Ishikawa (cell line): ENCODE measurements at regions not wholly inside any gene's neighbourhood (a gene's known extent, or its start where the extent isn't known, plus 50 kb on each side); places are given as distances from the start of the nearest gene placed in this dataset.

Source experiments
- FOXM1 ChIP-seq: IDR thresholded peaks from 2 replicates; pipeline ENCODE4 v1.6.1; 2012; ENCODE audit warnings: low read depth, borderline replicate concordance
- NFIC ChIP-seq: IDR thresholded peaks from 2 replicates; pipeline ENCODE4 v1.6.1; 2012
- RAD21 ChIP-seq: IDR thresholded peaks from 2 replicates; pipeline ENCODE4 v1.6.1; 2012; ENCODE audit warnings: low read depth
- TAF1 ChIP-seq: IDR thresholded peaks from 2 replicates; pipeline ENCODE4 v1.6.1; 2012; ENCODE audit warnings: low read depth, mild to moderate bottlenecking
- TEAD4 ChIP-seq: IDR thresholded peaks from 2 replicates; pipeline ENCODE4 v1.6.1; 2012
- YY1 ChIP-seq: IDR thresholded peaks from 2 replicates; pipeline ENCODE4 v1.6.1; 2012; ENCODE audit warnings: low read depth
- ZBTB7A ChIP-seq: IDR thresholded peaks from 2 replicates; pipeline ENCODE4 v1.6.1; 2012; ENCODE audit warnings: low read depth
- TF ChIP-seq, protein P1 (sequence below): IDR thresholded peaks from 2 replicates; pipeline ENCODE4 v1.6.1; 2012; ENCODE audit warnings: low read depth, mild to moderate bottlenecking

- TF ChIP-seq NFIC (no peak), YY1 (no peak), TEAD4 (no peak), TAF1 (no peak), RAD21 (no peak), FOXM1 (no peak), ZBTB7A (no peak)
- TF ChIP-seq, protein P1, sequence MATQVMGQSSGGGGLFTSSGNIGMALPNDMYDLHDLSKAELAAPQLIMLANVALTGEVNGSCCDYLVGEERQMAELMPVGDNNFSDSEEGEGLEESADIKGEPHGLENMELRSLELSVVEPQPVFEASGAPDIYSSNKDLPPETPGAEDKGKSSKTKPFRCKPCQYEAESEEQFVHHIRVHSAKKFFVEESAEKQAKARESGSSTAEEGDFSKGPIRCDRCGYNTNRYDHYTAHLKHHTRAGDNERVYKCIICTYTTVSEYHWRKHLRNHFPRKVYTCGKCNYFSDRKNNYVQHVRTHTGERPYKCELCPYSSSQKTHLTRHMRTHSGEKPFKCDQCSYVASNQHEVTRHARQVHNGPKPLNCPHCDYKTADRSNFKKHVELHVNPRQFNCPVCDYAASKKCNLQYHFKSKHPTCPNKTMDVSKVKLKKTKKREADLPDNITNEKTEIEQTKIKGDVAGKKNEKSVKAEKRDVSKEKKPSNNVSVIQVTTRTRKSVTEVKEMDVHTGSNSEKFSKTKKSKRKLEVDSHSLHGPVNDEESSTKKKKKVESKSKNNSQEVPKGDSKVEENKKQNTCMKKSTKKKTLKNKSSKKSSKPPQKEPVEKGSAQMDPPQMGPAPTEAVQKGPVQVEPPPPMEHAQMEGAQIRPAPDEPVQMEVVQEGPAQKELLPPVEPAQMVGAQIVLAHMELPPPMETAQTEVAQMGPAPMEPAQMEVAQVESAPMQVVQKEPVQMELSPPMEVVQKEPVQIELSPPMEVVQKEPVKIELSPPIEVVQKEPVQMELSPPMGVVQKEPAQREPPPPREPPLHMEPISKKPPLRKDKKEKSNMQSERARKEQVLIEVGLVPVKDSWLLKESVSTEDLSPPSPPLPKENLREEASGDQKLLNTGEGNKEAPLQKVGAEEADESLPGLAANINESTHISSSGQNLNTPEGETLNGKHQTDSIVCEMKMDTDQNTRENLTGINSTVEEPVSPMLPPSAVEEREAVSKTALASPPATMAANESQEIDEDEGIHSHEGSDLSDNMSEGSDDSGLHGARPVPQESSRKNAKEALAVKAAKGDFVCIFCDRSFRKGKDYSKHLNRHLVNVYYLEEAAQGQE = no peak
Measured at GRCh38 chr10:16259726-16260125, 177.1 kb upstream of the PTER start.
